ENCODE measurements at regions not wholly inside any gene's neighbourhood (a gene's known extent, or its start where the extent isn't known, plus 50 kb on each side); places are given as distances from the start of the nearest gene placed in this dataset.

DNA sequence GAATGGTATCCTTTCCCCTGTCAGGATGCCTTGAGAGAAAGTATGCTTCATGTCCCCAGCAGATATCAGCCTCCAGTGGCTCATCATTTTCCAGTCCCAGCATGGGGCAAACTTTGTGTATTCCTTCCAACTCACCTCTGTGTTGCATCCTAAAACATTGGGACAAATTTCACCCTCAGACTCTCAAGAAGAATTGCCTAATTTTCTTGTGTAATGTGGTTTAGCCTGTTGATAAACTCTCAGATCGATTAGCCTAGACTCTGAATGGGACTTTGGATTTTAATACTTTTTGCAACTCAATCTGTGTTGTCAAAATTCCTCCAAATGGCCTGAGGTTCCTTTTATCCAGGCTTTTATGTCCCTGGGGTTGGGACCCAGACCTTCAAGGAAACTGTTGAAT, 805.3 kb downstream of the C4orf33 start:
- H3K9me3 ChIP-seq (ENCODE audit: control insufficient read depth in 2 of 3, insufficient read depth in 1 of 3, low read length in 3 of 3) = no peaks in the 10 kb centered on the region
- H3K4me1 ChIP-seq (ENCODE audit: control insufficient read depth in 2 of 3, insufficient read depth in 2 of 3, low read depth in 1 of 3, low read length in 3 of 3) = no peaks in the 10 kb centered on the region
- no peak overlapping the region for H3K27ac ChIP-seq (ENCODE audit: low read depth in 2 of 2, low read length in 2 of 2)
- TF ChIP-seq, protein P1, sequence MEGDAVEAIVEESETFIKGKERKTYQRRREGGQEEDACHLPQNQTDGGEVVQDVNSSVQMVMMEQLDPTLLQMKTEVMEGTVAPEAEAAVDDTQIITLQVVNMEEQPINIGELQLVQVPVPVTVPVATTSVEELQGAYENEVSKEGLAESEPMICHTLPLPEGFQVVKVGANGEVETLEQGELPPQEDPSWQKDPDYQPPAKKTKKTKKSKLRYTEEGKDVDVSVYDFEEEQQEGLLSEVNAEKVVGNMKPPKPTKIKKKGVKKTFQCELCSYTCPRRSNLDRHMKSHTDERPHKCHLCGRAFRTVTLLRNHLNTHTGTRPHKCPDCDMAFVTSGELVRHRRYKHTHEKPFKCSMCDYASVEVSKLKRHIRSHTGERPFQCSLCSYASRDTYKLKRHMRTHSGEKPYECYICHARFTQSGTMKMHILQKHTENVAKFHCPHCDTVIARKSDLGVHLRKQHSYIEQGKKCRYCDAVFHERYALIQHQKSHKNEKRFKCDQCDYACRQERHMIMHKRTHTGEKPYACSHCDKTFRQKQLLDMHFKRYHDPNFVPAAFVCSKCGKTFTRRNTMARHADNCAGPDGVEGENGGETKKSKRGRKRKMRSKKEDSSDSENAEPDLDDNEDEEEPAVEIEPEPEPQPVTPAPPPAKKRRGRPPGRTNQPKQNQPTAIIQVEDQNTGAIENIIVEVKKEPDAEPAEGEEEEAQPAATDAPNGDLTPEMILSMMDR (IDR thresholded peaks at IDR 0.05; ENCODE audit: borderline replicate concordance, extremely low read depth, insufficient read depth) = no peak
- no peaks in the 10 kb centered on the region for H3K27me3 ChIP-seq (ENCODE audit: control insufficient read depth, insufficient read depth, low read length)
- no peak for DNase-seq
- no peak for FAIRE-seq
- H3K4me3 ChIP-seq (ENCODE audit: low read length in 3 of 3) = no peak overlapping the region
- H3K36me3 ChIP-seq (ENCODE audit: control insufficient read depth in 2 of 3, insufficient read depth in 3 of 3, low read length in 3 of 3) = no peaks in the 10 kb centered on the region
- no peak overlapping the region for H3K9ac ChIP-seq (ENCODE audit: low read length in 3 of 3)
- intact Hi-C loops (cut with DNase I) = no loop called here

DNA sequence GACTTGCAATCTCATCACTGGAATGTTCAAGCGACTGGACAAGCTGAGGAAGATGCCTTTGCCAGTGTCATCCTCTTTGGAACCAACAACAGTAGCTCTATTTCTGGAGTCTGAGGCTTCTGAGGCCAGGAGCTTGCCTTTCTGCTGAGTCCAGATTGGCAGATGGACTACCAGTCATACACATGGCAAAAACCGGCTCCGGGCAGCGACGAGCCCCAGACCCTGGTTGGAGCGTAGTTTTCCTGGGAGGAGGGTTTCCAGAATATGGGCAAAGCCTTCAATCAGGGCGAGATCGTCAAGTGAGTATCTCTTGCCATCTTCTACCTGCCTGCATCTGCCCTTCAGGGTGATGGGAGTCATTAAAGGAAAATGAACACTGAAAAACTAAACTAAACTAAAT, 807.9 kb downstream of the C4orf33 start:
- intact Hi-C loops (cut with DNase I) = no loop called here
- FAIRE-seq (no peak), DNase-seq (peak in 1 of 5 donors; percentile 34)
- Histone ChIP-seq H3K27me3 (ENCODE audit: control insufficient read depth, insufficient read depth, low read length) (no peaks in the 10 kb centered on the region), H3K36me3 (ENCODE audit: control insufficient read depth in 2 of 3, insufficient read depth in 3 of 3, low read length in 3 of 3) (no peaks in the 10 kb centered on the region), H3K4me1 (ENCODE audit: control insufficient read depth in 2 of 3, insufficient read depth in 2 of 3, low read depth in 1 of 3, low read length in 3 of 3) (no peaks in the 10 kb centered on the region), H3K27ac (ENCODE audit: low read depth in 2 of 2, low read length in 2 of 2) (no peak overlapping the region), H3K9ac (ENCODE audit: low read length in 3 of 3) (no peak overlapping the region), H3K9me3 (ENCODE audit: control insufficient read depth in 2 of 3, insufficient read depth in 1 of 3, low read length in 3 of 3) (no peaks in the 10 kb centered on the region), H3K4me3 (ENCODE audit: low read length in 3 of 3) (no peak overlapping the region)
- TF ChIP-seq, protein P1 (IDR thresholded peaks at IDR 0.05; ENCODE audit: borderline replicate concordance, extremely low read depth, insufficient read depth) = no peak

DNA sequence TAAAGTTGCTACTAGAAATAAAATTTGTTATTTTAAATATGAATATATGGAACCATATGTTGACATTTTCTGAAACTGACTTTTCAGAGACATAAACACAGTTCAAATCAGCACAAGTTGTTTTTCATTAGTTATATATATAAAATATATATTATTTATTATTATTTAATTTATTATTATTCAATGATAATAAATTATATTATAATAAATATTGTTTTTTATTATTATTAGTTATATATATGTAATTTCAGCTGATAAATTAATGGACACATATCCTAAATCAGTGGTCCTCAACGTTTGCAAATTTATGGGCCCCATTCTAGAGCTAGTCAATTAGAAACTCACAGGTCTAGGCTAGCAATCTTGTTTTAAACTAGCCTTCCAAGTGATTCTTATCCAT, 809.3 kb downstream of the C4orf33 start:
- Histone ChIP-seq H3K9ac (ENCODE audit: low read length in 3 of 3) (no peak overlapping the region), H3K36me3 (ENCODE audit: control insufficient read depth in 2 of 3, insufficient read depth in 3 of 3, low read length in 3 of 3) (no peaks in the 10 kb centered on the region), H3K4me1 (ENCODE audit: control insufficient read depth in 2 of 3, insufficient read depth in 2 of 3, low read depth in 1 of 3, low read length in 3 of 3) (no peaks in the 10 kb centered on the region), H3K9me3 (ENCODE audit: control insufficient read depth in 2 of 3, insufficient read depth in 1 of 3, low read length in 3 of 3) (no peaks in the 10 kb centered on the region), H3K27ac (ENCODE audit: low read depth in 2 of 2, low read length in 2 of 2) (no peak overlapping the region), H3K27me3 (ENCODE audit: control insufficient read depth, insufficient read depth, low read length) (no peaks in the 10 kb centered on the region), H3K4me3 (ENCODE audit: low read length in 3 of 3) (no peak overlapping the region)
- DNase-seq = no peak
- TF ChIP-seq, protein P1 (IDR thresholded peaks at IDR 0.05; ENCODE audit: borderline replicate concordance, extremely low read depth, insufficient read depth) = no peak
- intact Hi-C loops (cut with DNase I) = no loop called here
- no peak for FAIRE-seq

DNA sequence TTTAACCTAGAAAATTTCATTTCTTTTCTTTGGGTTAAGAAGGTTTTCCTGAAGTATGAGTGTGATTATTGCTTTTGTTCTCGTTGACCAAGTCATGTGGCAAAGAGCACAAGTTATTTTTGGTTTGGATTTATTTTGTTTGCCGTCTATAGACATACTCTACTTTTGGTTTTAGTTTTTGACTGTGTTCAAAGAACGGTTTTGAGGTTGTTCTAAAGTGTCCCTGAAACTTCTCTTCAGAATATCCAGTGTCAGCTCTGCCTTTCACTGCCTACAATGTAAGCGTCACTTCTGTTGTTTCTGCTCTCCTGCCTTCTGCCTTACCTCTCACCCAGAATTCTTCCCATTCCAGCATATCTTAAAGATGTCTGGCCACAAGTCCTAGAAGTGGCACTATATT, 812.2 kb downstream of the C4orf33 start:
- H3K27me3 ChIP-seq (ENCODE audit: control insufficient read depth, insufficient read depth, low read length) = no peaks in the 10 kb centered on the region
- H3K36me3 ChIP-seq (ENCODE audit: control insufficient read depth in 2 of 3, insufficient read depth in 3 of 3, low read length in 3 of 3) = no peaks in the 10 kb centered on the region
- TF ChIP-seq, protein P1 (IDR thresholded peaks at IDR 0.05; ENCODE audit: borderline replicate concordance, extremely low read depth, insufficient read depth) = no peak
- H3K4me1 ChIP-seq (ENCODE audit: control insufficient read depth in 2 of 3, insufficient read depth in 2 of 3, low read depth in 1 of 3, low read length in 3 of 3) = no peaks in the 10 kb centered on the region
- H3K27ac ChIP-seq (ENCODE audit: low read depth in 2 of 2, low read length in 2 of 2) = no peak overlapping the region
- intact Hi-C loops (cut with DNase I) = no loop called here
- DNase-seq (no peak), FAIRE-seq (no peak)
- H3K9ac ChIP-seq (ENCODE audit: low read length in 3 of 3) = no peak overlapping the region
- H3K4me3 ChIP-seq (ENCODE audit: low read length in 3 of 3) = no peak overlapping the region
- H3K9me3 ChIP-seq (ENCODE audit: control insufficient read depth in 2 of 3, insufficient read depth in 1 of 3, low read length in 3 of 3) = no peaks in the 10 kb centered on the region

All from kidney (tissue), 13 donors.